ENCODE measurements at regions not wholly inside any gene's neighbourhood (a gene's known extent, or its start where the extent isn't known, plus 50 kb on each side); places are given as distances from the start of the nearest gene placed in this dataset.

DNA sequence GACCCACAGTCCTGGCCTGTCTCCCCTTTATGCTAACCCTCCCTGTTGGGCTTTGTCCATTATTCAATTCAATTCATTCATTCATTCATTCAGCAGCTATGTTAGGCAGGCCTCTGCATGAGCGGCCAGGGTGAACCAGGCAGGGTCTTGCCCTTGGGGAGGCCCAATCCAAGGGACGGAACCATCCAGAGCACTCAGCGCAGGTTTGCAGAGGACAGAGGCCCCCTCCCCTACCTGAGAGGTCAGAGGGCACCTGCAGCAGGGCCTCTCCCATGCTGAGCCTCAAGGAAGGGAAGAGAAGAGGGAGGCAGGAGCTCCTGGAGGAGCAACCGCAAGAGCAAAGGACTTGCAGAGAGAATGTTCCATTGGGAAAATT is 61.4 kb downstream of the C9orf50 start:
- H3K4me1 ChIP-seq (ENCODE audit: control insufficient read depth, insufficient read depth, low read length): peaks cover 5% of the 10 kb centered on the region; the same call in 1 of the 2 replicates
- no peak overlapping the region for H3K27ac ChIP-seq (ENCODE audit: extremely low read depth, low read depth, low read length)
- H3K36me3 ChIP-seq (ENCODE audit: control insufficient read depth in 2 of 2, insufficient read depth in 1 of 2, low read length in 2 of 2): no peaks in the 10 kb centered on the region
- POLR2A ChIA-PET: interaction anchor here (0.7 kb wide), 1 partner anchor 32 kb away, joined by 3 read pairs; no protein-coding TSS in a partner anchor
- H3K4me3 ChIP-seq (ENCODE audit: low read depth, low read length): no peak overlapping the region
- CTCF ChIA-PET: no interaction called here
- no peak for TF ChIP-seq ZNF391 (tag by site-specific recombination; IDR thresholded peaks at IDR 0.05; ENCODE audit: borderline replicate concordance, low read depth)
- TF ChIP-seq ZNF48 (tag by site-specific recombination; IDR thresholded peaks at IDR 0.05): no peak
- no peak for TF ChIP-seq WT1 (tag by site-specific recombination; IDR thresholded peaks at IDR 0.05)
- TF ChIP-seq ZNF596 (tag by site-specific recombination; IDR thresholded peaks at IDR 0.05): no peak
- TF ChIP-seq ZNF211 (tag by site-specific recombination; IDR thresholded peaks at IDR 0.05; ENCODE audit: low read depth): no peak
- TF ChIP-seq HOXA7 (CRISPR knock-in tag; IDR thresholded peaks at IDR 0.05; ENCODE audit: borderline replicate concordance): no peak
- no peak for TF ChIP-seq ZNF561 (tag by site-specific recombination; IDR thresholded peaks at IDR 0.05; ENCODE audit: borderline replicate concordance)
- no peak for TF ChIP-seq ZNF624 (tag by site-specific recombination; IDR thresholded peaks at IDR 0.05)
- TF ChIP-seq ZNF707 (tag by site-specific recombination; IDR thresholded peaks at IDR 0.05): no peak
- TF ChIP-seq ZNF169 (tag by site-specific recombination; IDR thresholded peaks at IDR 0.05): no peak
- no peaks in the 10 kb centered on the region for H3K9me3 ChIP-seq (ENCODE audit: control insufficient read depth, insufficient read depth, low read depth, low read length)

DNA sequence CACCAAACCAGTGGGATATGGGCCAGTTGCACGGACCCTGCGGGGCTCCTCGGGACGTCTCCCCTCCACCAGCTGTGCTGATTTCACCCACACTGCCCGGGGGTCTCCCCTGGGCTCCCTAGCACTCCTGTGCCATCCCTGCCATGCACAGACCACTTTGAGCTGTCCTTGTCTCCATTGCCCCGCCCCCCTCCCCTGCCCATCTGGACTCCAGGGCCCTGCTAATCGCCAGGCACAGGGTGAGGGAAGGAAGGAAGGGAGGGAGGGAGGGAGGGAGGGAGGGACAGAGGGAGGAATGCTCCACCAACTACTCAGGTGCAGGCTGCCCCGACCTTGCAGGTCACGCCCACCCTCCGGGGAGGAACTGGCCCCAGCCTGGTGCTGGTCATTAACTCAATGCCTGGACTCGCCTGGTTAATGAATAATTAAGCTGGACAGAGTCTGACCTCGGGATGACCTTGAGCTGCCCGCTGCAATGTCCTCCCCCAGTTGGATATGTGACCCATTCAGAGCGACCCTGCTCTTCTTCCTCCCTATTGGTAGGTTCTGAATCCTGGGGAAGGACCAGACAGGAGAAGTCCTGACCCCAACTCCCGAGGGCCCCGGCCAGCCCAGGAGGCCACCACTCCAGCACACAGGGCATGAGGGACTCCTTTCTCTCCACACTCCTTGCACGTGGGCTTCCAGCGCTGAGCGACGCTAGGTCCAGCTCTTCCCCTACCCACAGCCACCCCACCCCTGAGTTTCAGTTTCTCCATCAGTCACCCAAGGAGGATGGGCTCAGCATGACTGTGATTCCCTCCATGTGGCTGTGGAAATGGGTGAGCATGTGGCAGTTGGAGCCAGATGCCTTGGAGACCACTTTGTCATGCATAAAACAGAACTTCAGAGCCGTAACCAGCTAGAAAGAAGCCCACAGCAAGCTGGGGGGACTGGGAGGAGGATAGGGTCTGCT is 62.1 kb downstream of the C9orf50 start:
- peaks cover 5% of the 10 kb centered on the region; the same call in 1 of the 2 replicates for H3K4me1 ChIP-seq (ENCODE audit: control insufficient read depth, insufficient read depth, low read length)
- no peaks in the 10 kb centered on the region for H3K9me3 ChIP-seq (ENCODE audit: control insufficient read depth, insufficient read depth, low read depth, low read length)
- H3K36me3 ChIP-seq (ENCODE audit: control insufficient read depth in 2 of 2, insufficient read depth in 1 of 2, low read length in 2 of 2): no peaks in the 10 kb centered on the region
- ChIA-PET CTCF (no interaction called here), POLR2A (interaction anchor here (0.7 kb wide), 2 partner anchors 31 kb away, joined by 3 to 4 read pairs; no protein-coding TSS in a partner anchor)
- H3K27ac ChIP-seq (ENCODE audit: extremely low read depth, low read depth, low read length): no peak overlapping the region
- TF ChIP-seq ZNF341 (tag by site-specific recombination; IDR thresholded peaks at IDR 0.05; ENCODE audit: low read depth) (peak; percentile 17; the same call in 1 of the 2 replicates), ZNF266 (tag by site-specific recombination; IDR thresholded peaks at IDR 0.05; ENCODE audit: low read depth) (no peak), ZIC2 (tag by site-specific recombination; IDR thresholded peaks at IDR 0.05) (peak; percentile 26), PRDM10 (tag by site-specific recombination; IDR thresholded peaks at IDR 0.05) (peak; percentile 36; the same call in 1 of the 2 replicates), ZNF121 (tag by site-specific recombination; IDR thresholded peaks at IDR 0.05) (no peak)
- no peak overlapping the region for H3K4me3 ChIP-seq (ENCODE audit: low read depth, low read length)

GRCh38 chr9:129558063-129558550 is 62.8 kb downstream of the C9orf50 start:
- ChIA-PET POLR2A (interaction anchor here (0.7 kb wide), 1 partner anchor 31 kb away, joined by 4 read pairs; no protein-coding TSS in a partner anchor), CTCF (no interaction called here)
- peak overlapping the region; percentile 16; the same call in 1 of the 2 replicates for H3K27ac ChIP-seq (ENCODE audit: extremely low read depth, low read depth, low read length)
- H3K4me3 ChIP-seq (ENCODE audit: low read depth, low read length): no peak overlapping the region
- TF ChIP-seq, protein P1, sequence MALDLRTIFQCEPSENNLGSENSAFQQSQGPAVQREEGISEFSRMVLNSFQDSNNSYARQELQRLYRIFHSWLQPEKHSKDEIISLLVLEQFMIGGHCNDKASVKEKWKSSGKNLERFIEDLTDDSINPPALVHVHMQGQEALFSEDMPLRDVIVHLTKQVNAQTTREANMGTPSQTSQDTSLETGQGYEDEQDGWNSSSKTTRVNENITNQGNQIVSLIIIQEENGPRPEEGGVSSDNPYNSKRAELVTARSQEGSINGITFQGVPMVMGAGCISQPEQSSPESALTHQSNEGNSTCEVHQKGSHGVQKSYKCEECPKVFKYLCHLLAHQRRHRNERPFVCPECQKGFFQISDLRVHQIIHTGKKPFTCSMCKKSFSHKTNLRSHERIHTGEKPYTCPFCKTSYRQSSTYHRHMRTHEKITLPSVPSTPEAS (tag by site-specific recombination; IDR thresholded peaks at IDR 0.05): peak; percentile 69
- TF ChIP-seq ZNF544 (tag by site-specific recombination; IDR thresholded peaks at IDR 0.05) (no peak), MYNN (tag by site-specific recombination; IDR thresholded peaks at IDR 0.05; ENCODE audit: borderline replicate concordance) (no peak)
- peaks cover 5% of the 10 kb centered on the region; the same call in 1 of the 2 replicates for H3K4me1 ChIP-seq (ENCODE audit: control insufficient read depth, insufficient read depth, low read length)
- H3K9me3 ChIP-seq (ENCODE audit: control insufficient read depth, insufficient read depth, low read depth, low read length): no peaks in the 10 kb centered on the region
- H3K36me3 ChIP-seq (ENCODE audit: control insufficient read depth in 2 of 2, insufficient read depth in 1 of 2, low read length in 2 of 2): no peaks in the 10 kb centered on the region
